HCT116 (cell line): ENCODE measurements at regions not wholly inside any gene's neighbourhood (a gene's known extent, or its start where the extent isn't known, plus 50 kb on each side); places are given as distances from the start of the nearest gene placed in this dataset.

Experiments
- ATAC-seq: fragments of 200-7000 bp; cut with Tn5 transposase; 2 replicates; pipeline ENCODE4 v1.9.1; 2020; ENCODE audit warnings: mild to moderate bottlenecking, moderate library complexity
- BruUV-seq: library from RNA; stranded (reverse); fragments of 400-500 nt; replicated peaks from 2 replicates; lab custom pipeline; 2021; lab: Mats Ljungman, UMichigan
- CTCF ChIA-PET: fragments of 300-600 bp; sonication (Branson Sonifier 250); formaldehyde crosslinking; loops from one replicate; lab custom pipeline; 2021; ENCODE audit warnings: antibody characterized with exemption; lab: Charles Lee
- POLR2A ChIA-PET: fragments of 300-600, 350-600 bp; sonication (Branson Sonifier 250); formaldehyde crosslinking; loops from one replicate; lab custom pipeline; 2021; ENCODE audit warnings: antibody characterized with exemption; lab: Charles Lee
- RAD21 ChIA-PET, 2 experiments: fragments of 300-600 bp; sonication (Branson Sonifier 250); formaldehyde crosslinking; loops; one replicate each; lab custom pipeline; 2023; ENCODE audit warnings: low total read pairs in 2 of 2; ENCODE audit not compliant: uncharacterized antibody in 2 of 2, unreplicated experiment in 2 of 2, low non-redundant PET in 1 of 2; lab: Charles Lee
- DNase-seq: peaks from one replicate; pipeline ENCODE4 v3.0.0-alpha.2; 2010; ENCODE audit warnings: low read depth, low spot score
- H2AFZ ChIP-seq: fragments of 200-600 bp; shearing (Covaris generic), sonication (generic); 2 replicates; pipeline ENCODE4 v1.6.1; 2017; ENCODE audit warnings: low read depth, mixed run types, mixed read lengths, antibody characterized with exemption, low read length; ENCODE audit not compliant: poor library complexity, severe bottlenecking
- H3K27ac ChIP-seq: 2 replicates; pipeline ENCODE4 v1.5.1; 2012; ENCODE audit warnings: low read depth, low read length
- H3K27me3 ChIP-seq: fragments of 200-600 bp; sonication (generic); 2 replicates; pipeline ENCODE4 v1.6.1; 2016; ENCODE audit warnings: mixed run types, low read length, mixed read lengths; ENCODE audit not compliant: insufficient read depth
- H3K36me3 ChIP-seq, 2 experiments: fragments of 200-500 bp in 1 of 2; fragments of 200-600 bp in 1 of 2; sonication (Bioruptor generic) in 1 of 2; sonication (generic) in 1 of 2; 2 replicates each; pipeline versions ENCODE4 v1.5.1 to v1.6.1; 2014 to 2016; ENCODE audit warnings: low read length in 2 of 2, inconsistent platforms in 1 of 2, mixed read lengths in 1 of 2, mixed run types in 1 of 2; ENCODE audit not compliant: insufficient read depth in 2 of 2, control insufficient read depth in 1 of 2
- H3K4me1 ChIP-seq, 2 experiments: fragments of 200-600 bp in 1 of 2; sonication (generic) in 1 of 2; 2 replicates each; pipeline versions ENCODE4 v1.5.1 to v1.6.1; 2012 to 2017; ENCODE audit warnings: low read length in 2 of 2, inconsistent platforms in 1 of 2, mild to moderate bottlenecking in 1 of 2, mixed read lengths in 1 of 2, mixed run types in 1 of 2, moderate library complexity in 1 of 2; ENCODE audit not compliant: insufficient read depth in 2 of 2, control insufficient read depth in 1 of 2
- H3K4me2 ChIP-seq: fragments of 200-600 bp; sonication (generic); 2 replicates; pipeline ENCODE4 v1.6.1; 2017; ENCODE audit warnings: mixed run types, low read length, mixed read lengths
- H3K4me3 ChIP-seq, 2 experiments: fragments of 200-600 bp in 1 of 2; sonication (generic) in 1 of 2; replicated peaks in 1 of 2; 2 replicates each; pipeline ENCODE4 v1.5.1; 2011 to 2016; ENCODE audit warnings: low read length in 2 of 2, control low read depth in 1 of 2, low read depth in 1 of 2, mild to moderate bottlenecking in 1 of 2, mixed read lengths in 1 of 2, mixed run types in 1 of 2
- H3K79me2 ChIP-seq: fragments of 200-600 bp; sonication (generic); 2 replicates; pipeline ENCODE4 v1.6.1; 2017; ENCODE audit warnings: mild to moderate bottlenecking, mixed run types, low read length, moderate library complexity, mixed read lengths; ENCODE audit not compliant: insufficient read depth
- H3K9ac ChIP-seq: fragments of 200-600 bp; sonication (generic); 2 replicates; pipeline ENCODE4 v1.6.1; 2016; ENCODE audit warnings: low read length, mixed read lengths
- H3K9me2 ChIP-seq: fragments of 200-600 bp; sonication (generic), shearing (Covaris generic); 2 replicates; pipeline ENCODE4 v1.6.1; 2017; ENCODE audit warnings: mixed run types, mild to moderate bottlenecking, moderate library complexity; ENCODE audit not compliant: insufficient read depth
- H3K9me3 ChIP-seq, 2 experiments: fragments of 200-500 bp in 1 of 2; fragments of 200-600 bp in 1 of 2; sonication (Bioruptor generic) in 1 of 2; sonication (generic) in 1 of 2; 2 replicates each; pipeline ENCODE4 v1.6.1; 2014 to 2017; ENCODE audit warnings: low read length in 2 of 2, mixed read lengths in 2 of 2, inconsistent platforms in 1 of 2, low read depth in 1 of 2, mild to moderate bottlenecking in 1 of 2, mixed run types in 1 of 2, moderate library complexity in 1 of 2; ENCODE audit not compliant: control insufficient read depth in 1 of 2, insufficient read depth in 1 of 2
- H4K20me1 ChIP-seq: fragments of 200-600 bp; sonication (generic), shearing (Covaris generic); 2 replicates; pipeline ENCODE4 v1.6.1; 2017; ENCODE audit warnings: mixed run types, mild to moderate bottlenecking, moderate library complexity; ENCODE audit not compliant: insufficient read depth
- CEBPB ChIP-seq: IDR thresholded peaks from 2 replicates; pipeline ENCODE4 v1.6.1; 2012; ENCODE audit warnings: low read depth
- EZH2 ChIP-seq: fragments of 200-600 bp; sonication (generic); IDR thresholded peaks from 2 replicates; pipeline ENCODE4 v1.6.1; 2017; ENCODE audit warnings: antibody characterized with exemption, mixed run types
- FOSL1 ChIP-seq: IDR thresholded peaks from 2 replicates; pipeline ENCODE4 v1.6.1; 2012; ENCODE audit warnings: low read depth
- POLR2AphosphoS5 ChIP-seq: IDR thresholded peaks from 2 replicates; pipeline ENCODE4 v1.6.1; 2011; ENCODE audit warnings: mild to moderate bottlenecking, low read depth, low read length, moderate library complexity
- SIN3A ChIP-seq: IDR thresholded peaks from 2 replicates; pipeline ENCODE4 v1.6.1; 2012; ENCODE audit warnings: low read depth
- SRF ChIP-seq: IDR thresholded peaks from 2 replicates; pipeline ENCODE4 v1.6.1; 2012; ENCODE audit warnings: low read depth
- intact Hi-C: fragments of 100-400 bp; cut with micrococcal nuclease; formaldehyde crosslinking; loops from 2 replicates; pipeline ENCODE4 v1.10.0; 2022

- H3K36me3 ChIP-seq: no peaks in the 10 kb centered on the region
- RAD21 ChIA-PET: no interaction called here
Observed at GRCh38 chr21:27129215-27129614, 162.3 kb upstream of the ADAMTS5 start.

GRCh38 chr21:27126140-27126539 is 159.3 kb upstream of the ADAMTS5 start:
- Histone ChIP-seq H3K9me3 (peaks cover 19 to 46% of the 10 kb centered on the region in 2 experiments; a peak in 2 of 4 replicates), H3K4me2 (no peak overlapping the region), H3K27ac (no peak overlapping the region), H3K4me3 (no peak overlapping the region), H3K9me2 (no peaks in the 10 kb centered on the region), H3K27me3 (no peaks in the 10 kb centered on the region), H3K4me1 (no peaks in the 10 kb centered on the region), H2AFZ (no peak overlapping the region), H4K20me1 (no peaks in the 10 kb centered on the region), H3K36me3 (no peaks in the 10 kb centered on the region), H3K79me2 (no peaks in the 10 kb centered on the region), H3K9ac (no peak overlapping the region)
- no peak for TF ChIP-seq SIN3A
- no peak for TF ChIP-seq POLR2AphosphoS5
- intact Hi-C loops: no loop called here
- ATAC-seq (no peak), DNase-seq (no peak)
- ChIA-PET POLR2A (no interaction called here), RAD21 (no interaction called here), CTCF (no interaction called here)
- no TSS peak for BruUV-seq

More at GRCh38 chr21:27129215-27129614, 162.3 kb upstream of the ADAMTS5 start:
- POLR2A ChIA-PET: no interaction called here
- no peak for DNase-seq
- BruUV-seq: no TSS peak
- Histone ChIP-seq H3K27me3 (no peaks in the 10 kb centered on the region), H3K9me3 (peaks cover 15 to 55% of the 10 kb centered on the region in 2 experiments; a peak in 2 of 4 replicates), H3K4me3 (no peak overlapping the region), H3K27ac (no peak overlapping the region), H3K4me2 (no peak overlapping the region), H3K9me2 (no peaks in the 10 kb centered on the region), H2AFZ (no peak overlapping the region), H3K9ac (no peak overlapping the region), H3K79me2 (no peaks in the 10 kb centered on the region), H4K20me1 (no peaks in the 10 kb centered on the region), H3K4me1 (no peaks in the 10 kb centered on the region)
- CTCF ChIA-PET: no interaction called here
- ATAC-seq: no peak
- no peak for TF ChIP-seq CEBPB
- intact Hi-C loops: no loop called here

- Histone ChIP-seq H3K27ac (no peak overlapping the region), H3K4me1 (no peaks in the 10 kb centered on the region), H3K79me2 (no peaks in the 10 kb centered on the region), H3K9me2 (no peaks in the 10 kb centered on the region), H3K9ac (no peak overlapping the region), H3K9me3 (peaks cover 10 to 54% of the 10 kb centered on the region in 2 experiments; a peak in 2 of 4 replicates), H3K4me3 (no peak overlapping the region), H4K20me1 (no peaks in the 10 kb centered on the region), H2AFZ (no peak overlapping the region), H3K4me2 (no peak overlapping the region), H3K27me3 (no peaks in the 10 kb centered on the region), H3K36me3 (no peaks in the 10 kb centered on the region)
- RAD21 ChIA-PET: no interaction called here
- TF ChIP-seq EZH2: no peak
- no peak for TF ChIP-seq SRF
- no peak for TF ChIP-seq POLR2AphosphoS5
- no peak for TF ChIP-seq FOSL1
- no peak for TF ChIP-seq SIN3A
- no TSS peak for BruUV-seq
- ATAC-seq (no peak), DNase-seq (no peak)
- CTCF ChIA-PET: no interaction called here
- intact Hi-C loops: no loop called here
- POLR2A ChIA-PET: no interaction called here
Observed at GRCh38 chr21:27122686-27123085, 155.8 kb upstream of the ADAMTS5 start.
